IMR-90 (cell line): ENCODE measurements at regions not wholly inside any gene's neighbourhood (a gene's known extent, or its start where the extent isn't known, plus 50 kb on each side); places are given as distances from the start of the nearest gene placed in this dataset.
A peak's percentile ranks its signal among the peaks of the same experiment; 100 is the strongest.

ENCODE experiments used
- ATAC-seq: fragments of 200-7000 bp; cut with Tn5 transposase; 2 replicates; pipeline ENCODE4 v1.9.1; 2020; ENCODE audit warnings: low read depth, mild to moderate bottlenecking, moderate library complexity
- BruUV-seq: library from RNA; stranded (reverse); fragments of 400-500 nt; replicated peaks from 2 replicates; lab custom pipeline; 2021; lab: Mats Ljungman, UMichigan
- CTCF ChIA-PET: fragments of 300-600 bp; formaldehyde crosslinking; extraction: SDS; loops from one replicate; lab custom pipeline; 2021; ENCODE audit warnings: antibody characterized with exemption; lab: Yijun Ruan, JAX
- POLR2A ChIA-PET: fragments of 300-600 bp; sonication (Branson Sonifier 250); formaldehyde crosslinking; loops from one replicate; lab custom pipeline; 2022; ENCODE audit warnings: antibody characterized with exemption; ENCODE audit not compliant: unreplicated experiment; lab: Charles Lee
- DNase-seq: peaks from one replicate; pipeline ENCODE4 v3.0.0; 2013
- H2AFZ ChIP-seq: replicated peaks from 2 replicates; pipeline ENCODE3; 2013; ENCODE audit warnings: low read length, mild to moderate bottlenecking; ENCODE audit not compliant: poor library complexity
- H2AK5ac ChIP-seq: 2 replicates; pipeline ENCODE4 v1.6.1; 2013; ENCODE audit warnings: low read depth, low read length, inconsistent platforms
- H2AK9ac ChIP-seq: replicated peaks from 2 replicates; pipeline ENCODE3; 2013; ENCODE audit warnings: mild to moderate bottlenecking, low read depth, low read length, moderate library complexity; ENCODE audit not compliant: poor library complexity
- H2BK120ac ChIP-seq: 2 replicates; pipeline ENCODE4 v1.6.1; 2013; ENCODE audit warnings: low read depth, low read length, inconsistent platforms
- H2BK15ac ChIP-seq: 3 replicates; pipeline ENCODE4 v1.6.1; 2013; ENCODE audit warnings: low read depth, low read length, inconsistent platforms
- H2BK20ac ChIP-seq: 2 replicates; pipeline ENCODE4 v1.6.1; 2013; ENCODE audit warnings: low read depth, mild to moderate bottlenecking, inconsistent platforms, low read length, moderate library complexity
- H2BK5ac ChIP-seq: 2 replicates; pipeline ENCODE4 v1.6.1; 2013; ENCODE audit warnings: mild to moderate bottlenecking, low read depth, low read length, inconsistent platforms; ENCODE audit not compliant: poor library complexity, severe bottlenecking
- H3K14ac ChIP-seq: replicated peaks from 2 replicates; pipeline ENCODE4 v1.6.1; 2013; ENCODE audit warnings: low read depth, low read length, inconsistent platforms
- H3K18ac ChIP-seq: 2 replicates; pipeline ENCODE4 v1.6.1; 2013; ENCODE audit warnings: low read depth, low read length, control low read depth
- H3K23ac ChIP-seq: 2 replicates; pipeline ENCODE4 v1.6.1; 2013; ENCODE audit warnings: low read depth, low read length, inconsistent platforms
- H3K27ac ChIP-seq: 2 replicates; pipeline ENCODE4 v1.5.1; 2013; ENCODE audit warnings: mild to moderate bottlenecking, control low read depth, low read length; ENCODE audit not compliant: insufficient read depth
- H3K27me3 ChIP-seq: 2 replicates; pipeline ENCODE4 v1.6.1; 2013; ENCODE audit warnings: low read length; ENCODE audit not compliant: control insufficient read depth, insufficient read depth
- H3K36me3 ChIP-seq: 2 replicates; pipeline ENCODE4 v1.6.1; 2013; ENCODE audit warnings: low read length, mixed read lengths; ENCODE audit not compliant: control insufficient read depth, insufficient read depth
- H3K4ac ChIP-seq: 2 replicates; pipeline ENCODE4 v1.6.1; 2013; ENCODE audit warnings: low read depth, low read length, inconsistent platforms
- H3K4me1 ChIP-seq: 2 replicates; pipeline ENCODE4 v1.6.1; 2013; ENCODE audit warnings: low read length, mixed read lengths; ENCODE audit not compliant: control insufficient read depth, insufficient read depth
- H3K4me2 ChIP-seq: 2 replicates; pipeline ENCODE4 v1.6.1; 2013; ENCODE audit warnings: low read depth, mild to moderate bottlenecking, control low read depth, low read length, moderate library complexity
- H3K4me3 ChIP-seq: 2 replicates; pipeline ENCODE4 v1.5.1; 2013; ENCODE audit warnings: low read depth, mild to moderate bottlenecking, control low read depth, low read length, moderate library complexity; ENCODE audit not compliant: insufficient read depth
- H3K56ac ChIP-seq: 2 replicates; pipeline ENCODE4 v1.6.1; 2013; ENCODE audit warnings: low read length, inconsistent platforms; ENCODE audit not compliant: insufficient read depth; ENCODE audit errors: extremely low read depth
- H3K79me1 ChIP-seq, 2 experiments: 2 replicates each; pipeline ENCODE4 v1.6.1; 2013; ENCODE audit warnings: low read length in 2 of 2, inconsistent platforms in 1 of 2, low read depth in 1 of 2
- H3K9ac ChIP-seq: 2 replicates; pipeline ENCODE4 v1.6.1; 2013; ENCODE audit warnings: low read depth, low read length, control low read depth
- H3K9me1 ChIP-seq: 2 replicates; pipeline ENCODE4 v1.6.1; 2013; ENCODE audit warnings: low read length, inconsistent platforms; ENCODE audit not compliant: insufficient read depth
- H3K9me3 ChIP-seq: 2 replicates; pipeline ENCODE4 v1.6.1; 2013; ENCODE audit warnings: low read length; ENCODE audit not compliant: control insufficient read depth, insufficient read depth
- H4K20me1 ChIP-seq: 2 replicates; pipeline ENCODE4 v1.6.1; 2013; ENCODE audit warnings: low read length, inconsistent platforms; ENCODE audit not compliant: insufficient read depth
- H4K5ac ChIP-seq: 2 replicates; pipeline ENCODE4 v1.6.1; 2013; ENCODE audit warnings: mild to moderate bottlenecking, low read depth, low read length, control low read depth
- H4K8ac ChIP-seq, 2 experiments: 2 replicates each; pipeline ENCODE4 v1.6.1; 2013; ENCODE audit warnings: low read depth in 2 of 2, low read length in 2 of 2, control low read depth in 1 of 2, inconsistent platforms in 1 of 2
- H4K91ac ChIP-seq: 2 replicates; pipeline ENCODE4 v1.6.1; 2013; ENCODE audit warnings: low read depth, low read length, inconsistent platforms; ENCODE audit not compliant: insufficient read depth
- CEBPB ChIP-seq: IDR thresholded peaks from 2 replicates; pipeline ENCODE4 v1.6.1; 2012; ENCODE audit warnings: low read depth, low read length, improper control_type of control experiment
- CHD1 ChIP-seq: IDR thresholded peaks from 2 replicates; pipeline ENCODE4 v1.6.1; 2012; ENCODE audit warnings: low read depth, low read length, improper control_type of control experiment
- FOS ChIP-seq: fragments of 150-350 bp; IDR thresholded peaks from 2 replicates; pipeline ENCODE4 v1.6.1; 2016; ENCODE audit warnings: low read depth, low read length
- MAFK ChIP-seq: IDR thresholded peaks from 2 replicates; pipeline ENCODE4 v1.6.1; 2012; ENCODE audit warnings: low read depth, low read length, improper control_type of control experiment
- POLR2A ChIP-seq: IDR thresholded peaks from 2 replicates; pipeline ENCODE4 v1.6.1; 2012; ENCODE audit warnings: mild to moderate bottlenecking, low read depth, low read length
- SMC3 ChIP-seq: fragments of 150-350 bp; IDR thresholded peaks from 2 replicates; pipeline ENCODE4 v1.6.1; 2016; ENCODE audit warnings: low read depth, mild to moderate bottlenecking, antibody characterized with exemption, low read length, moderate library complexity
- WGBS, 2 experiments: methylation state at CpG; one replicate each; pipeline versions ENCODE4 v1.1.5 to v1.1.7; 2013; ENCODE audit warnings: missing lambda C conversion rate in 2 of 2; ENCODE audit not compliant: insufficient read length in 1 of 2; ENCODE audit errors: extremely low coverage in 2 of 2; 5-methylcytosine and 5-hydroxymethylcytosine counted together
- dilution Hi-C: fragments of 300-500 bp; cut with HindIII; formaldehyde crosslinking; loops from one replicate; pipeline ENCODE4 v1.14.3; 2018; ENCODE audit warnings: low sequenced_read_pairs; ENCODE audit not compliant: unreplicated experiment
- in situ Hi-C: fragments of 300-500 bp; cut with MboI; formaldehyde crosslinking; loops from 3 replicates; pipeline ENCODE4 v1.14.3; 2019; ENCODE audit warnings: low sequenced_read_pairs, inconsistent platforms, mixed read lengths
- intact Hi-C: fragments of 100-400 bp; cut with micrococcal nuclease; formaldehyde crosslinking; loops from 2 replicates; pipeline ENCODE4 v1.10.0; 2022

- intact Hi-C loops, result no loop called here
Measured at GRCh38 chr2:83435989-83436388, 1023.1 kb downstream of the SUCLG1 start.

More at GRCh38 chr2:83435989-83436388, 1023.1 kb downstream of the SUCLG1 start:
- dilution Hi-C loops, result no loop called here
- no peak overlapping the region for H3K4ac ChIP-seq
- H2BK20ac ChIP-seq, result no peak overlapping the region
- H2AK5ac ChIP-seq, result no peak overlapping the region
- in situ Hi-C loops, result no loop called here
- H3K4me1 ChIP-seq, result no peaks in the 10 kb centered on the region
- no peaks in the 10 kb centered on the region for H3K9me1 ChIP-seq
- no peak overlapping the region for H2AK9ac ChIP-seq
- no peak overlapping the region for H3K14ac ChIP-seq
- H3K27me3 ChIP-seq, result no peaks in the 10 kb centered on the region
- no peak overlapping the region for H3K56ac ChIP-seq
- H3K18ac ChIP-seq, result no peak overlapping the region
- CTCF ChIA-PET, result no interaction called here
- no peak overlapping the region for H4K5ac ChIP-seq
- TF ChIP-seq MAFK (peak; percentile 94), CEBPB (no peak), FOS (no peak), CHD1 (no peak), POLR2A (no peak), SMC3 (no peak)
- H4K8ac ChIP-seq, result no peak overlapping the region
- no peaks in the 10 kb centered on the region for H3K9me3 ChIP-seq
- no peak overlapping the region for H3K23ac ChIP-seq
- no peak overlapping the region for H4K91ac ChIP-seq
- POLR2A ChIA-PET, result no interaction called here
- H2AFZ ChIP-seq, result no peak overlapping the region
- no peak overlapping the region for H2BK120ac ChIP-seq
- H2BK5ac ChIP-seq, result no peak overlapping the region
- H3K36me3 ChIP-seq, result no peaks in the 10 kb centered on the region
- no CpG with 5 or more reads among the region's 2 CpGs for WGBS, 2 experiments
- DNase-seq (no peak), ATAC-seq (no peak)
- H3K27ac ChIP-seq, result no peak overlapping the region
- H2BK15ac ChIP-seq, result no peak overlapping the region
- no peak overlapping the region for H3K4me3 ChIP-seq
- BruUV-seq, result no TSS peak
- H3K4me2 ChIP-seq, result no peak overlapping the region
- no peaks in the 10 kb centered on the region for H4K20me1 ChIP-seq
- no peak overlapping the region for H3K9ac ChIP-seq
- H3K79me1 ChIP-seq, result no peaks in the 10 kb centered on the region
